ENCODE measurements at regions not wholly inside any gene's neighbourhood (a gene's known extent, or its start where the extent isn't known, plus 50 kb on each side); places are given as distances from the start of the nearest gene placed in this dataset.

DNA sequence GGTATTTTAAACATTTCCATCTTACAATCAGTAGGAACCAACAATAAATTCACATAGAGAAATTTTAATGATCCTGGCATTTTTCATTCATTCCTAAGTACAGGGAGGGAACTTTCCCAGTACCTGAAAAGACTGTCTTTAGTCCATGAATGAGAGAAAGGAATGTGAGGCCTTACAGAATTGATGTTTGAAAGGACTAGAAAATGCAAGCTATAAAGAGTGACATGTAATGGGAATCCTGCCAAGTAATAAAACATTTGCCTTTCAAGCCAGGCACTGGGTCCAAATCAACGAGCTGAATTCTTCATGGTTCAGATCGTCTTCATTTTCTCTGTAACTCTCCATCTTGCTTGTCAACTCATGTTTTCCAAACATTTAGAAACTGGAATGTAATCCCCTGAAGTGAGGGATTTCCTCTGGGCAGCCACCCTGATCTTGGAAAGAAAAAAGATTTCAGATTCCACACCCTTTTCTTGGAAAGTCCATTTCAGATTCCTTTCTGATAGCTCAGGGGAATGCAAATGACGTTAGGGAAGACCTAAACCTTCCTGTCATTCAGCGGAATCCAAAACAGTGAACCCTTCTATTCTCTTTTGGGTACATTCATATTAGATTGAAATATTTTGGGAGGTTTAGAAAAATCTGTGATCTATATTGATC lies 315.8 kb downstream of the SH3GL2 start:
- DNase-seq: no peak

DNA sequence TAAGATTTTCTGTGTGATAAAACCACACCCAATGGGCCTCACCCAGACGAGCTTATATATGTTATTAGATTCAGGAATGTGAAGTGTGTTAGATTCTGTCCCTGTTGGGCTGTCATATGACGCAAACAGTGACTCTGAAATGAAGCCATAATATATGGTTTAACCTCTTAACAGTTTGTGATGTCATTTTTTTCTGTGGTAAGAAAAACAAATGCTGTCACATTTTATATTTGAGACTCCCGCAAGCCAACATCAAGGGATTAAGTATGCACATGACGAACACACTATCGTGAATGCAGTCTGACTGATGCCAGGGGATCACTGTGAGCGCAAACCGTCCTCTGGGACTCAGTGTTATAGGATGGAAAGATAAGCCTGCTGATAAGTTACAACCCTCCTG lies 321.7 kb downstream of the SH3GL2 start:
- DNase-seq: no peak

DNA sequence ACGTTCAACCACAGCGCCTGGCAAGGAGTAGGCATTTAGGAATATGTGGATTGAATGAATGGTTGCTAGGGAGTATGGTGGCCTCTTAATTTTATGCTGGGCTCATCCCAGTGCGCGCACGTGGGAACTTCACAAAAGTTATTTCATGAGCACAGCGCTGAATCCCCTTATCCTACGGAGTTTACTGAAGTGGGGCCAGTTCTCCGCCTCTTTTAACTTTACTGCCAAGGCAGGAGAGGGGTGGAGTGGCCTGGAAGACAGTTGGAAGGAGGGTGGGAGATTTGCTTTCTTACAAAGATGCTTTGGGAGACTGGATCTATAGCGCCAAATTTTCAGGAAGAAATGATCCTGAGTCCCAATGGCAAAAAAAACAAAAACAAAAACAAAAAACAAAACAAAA lies 326.5 kb downstream of the SH3GL2 start:
- peak; percentile 80 for DNase-seq

DNA sequence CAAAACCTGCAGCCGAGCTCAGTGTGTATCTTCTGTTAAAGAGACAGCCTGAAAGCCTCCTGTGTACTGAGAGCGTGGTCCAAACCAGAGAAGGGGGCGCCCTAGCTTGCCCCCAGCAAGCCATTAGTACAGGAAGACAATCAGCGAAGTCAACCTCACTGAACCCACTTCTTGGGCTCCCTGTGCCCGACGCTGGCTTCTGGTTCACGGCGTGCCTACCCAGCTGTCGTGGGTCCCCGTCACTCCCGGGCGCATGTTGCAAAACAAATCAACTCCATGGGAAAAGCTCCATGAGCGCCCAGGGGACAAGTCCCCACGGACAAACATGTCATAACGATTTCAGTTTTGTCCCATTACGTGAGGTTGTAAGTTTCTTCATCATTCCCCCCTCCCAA lies 326.9 kb downstream of the SH3GL2 start:
- DNase-seq: no peak

DNA sequence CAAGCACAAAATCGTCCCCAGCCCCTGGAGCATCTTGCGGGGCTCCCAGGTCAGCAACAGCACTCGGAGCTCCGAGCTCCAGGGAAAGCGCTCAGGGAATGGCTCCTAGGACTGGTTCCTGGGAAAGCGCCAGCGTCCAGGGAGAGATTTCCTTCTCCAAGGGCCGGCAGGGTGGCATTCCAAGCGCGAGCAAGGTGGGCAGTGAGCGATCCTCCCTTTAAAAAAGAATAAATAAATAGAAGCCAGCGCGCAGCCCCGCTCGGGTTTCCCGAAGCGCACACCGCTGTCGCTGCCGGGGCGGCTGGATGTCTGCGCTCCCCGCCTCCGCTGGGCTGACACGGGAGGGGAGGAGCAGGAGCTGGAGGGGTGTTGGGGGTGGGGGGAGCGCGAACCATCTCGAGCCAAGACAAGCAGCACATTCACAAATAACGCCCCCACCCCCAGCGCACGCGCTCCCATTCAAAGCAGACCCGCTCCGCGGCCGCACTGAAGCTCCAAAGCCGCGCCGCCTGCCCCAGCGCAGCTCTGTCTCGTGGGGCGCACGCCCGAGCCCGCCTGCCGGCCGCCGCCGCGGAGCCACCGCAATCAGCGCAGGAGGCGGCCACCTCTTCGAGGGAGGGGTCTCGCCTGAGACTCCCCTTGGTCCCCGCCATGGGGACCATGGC lies 327.4 kb downstream of the SH3GL2 start:
- DNase-seq: peak; percentile 75

DNA sequence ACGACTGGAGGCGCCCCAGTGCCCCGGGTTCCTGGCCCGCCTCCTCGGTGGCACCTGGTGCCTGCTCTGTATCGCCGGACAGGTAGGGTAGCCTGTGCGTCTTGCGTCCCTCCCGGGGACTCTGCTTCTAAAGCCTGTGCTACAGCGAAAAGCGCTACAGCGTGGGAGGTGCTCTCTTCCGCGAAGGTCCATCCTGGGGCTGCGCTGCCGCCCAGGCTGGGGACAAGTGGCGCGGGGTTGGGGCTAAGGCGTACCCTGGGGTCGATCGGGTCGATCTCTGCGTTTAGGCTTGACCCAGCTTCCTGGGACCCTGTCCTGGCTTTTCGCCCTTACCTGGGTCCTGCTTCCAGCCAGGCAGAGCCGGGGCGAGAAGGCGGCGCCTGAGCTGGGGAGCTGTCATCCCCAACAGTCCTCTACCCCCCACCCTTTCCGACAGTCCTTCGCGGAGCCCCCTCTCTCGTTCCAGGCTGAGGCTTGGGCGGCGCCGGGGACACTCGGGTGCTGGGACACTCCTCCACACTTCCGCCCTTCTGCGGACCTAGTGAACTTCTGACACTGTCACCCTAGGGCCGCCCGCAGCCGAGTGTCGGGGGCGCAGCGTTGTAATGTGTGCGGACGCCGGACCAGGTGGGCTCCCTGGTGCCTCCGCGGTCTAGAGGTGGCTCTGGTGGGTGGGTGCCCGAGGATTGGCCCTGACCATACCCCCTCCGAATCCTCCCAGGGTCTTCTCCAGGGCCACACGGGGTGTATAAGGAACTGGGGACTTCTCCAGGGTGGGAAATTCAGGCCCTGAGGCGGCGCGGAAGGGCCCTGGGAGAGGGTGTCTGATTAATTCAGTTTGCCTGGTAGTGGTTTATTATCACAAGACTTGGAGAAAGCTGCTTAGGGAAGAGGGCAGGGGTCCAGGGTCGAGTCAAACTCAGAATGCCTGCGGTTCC lies 328.2 kb downstream of the SH3GL2 start:
- DNase-seq: peak; percentile 41

DNA sequence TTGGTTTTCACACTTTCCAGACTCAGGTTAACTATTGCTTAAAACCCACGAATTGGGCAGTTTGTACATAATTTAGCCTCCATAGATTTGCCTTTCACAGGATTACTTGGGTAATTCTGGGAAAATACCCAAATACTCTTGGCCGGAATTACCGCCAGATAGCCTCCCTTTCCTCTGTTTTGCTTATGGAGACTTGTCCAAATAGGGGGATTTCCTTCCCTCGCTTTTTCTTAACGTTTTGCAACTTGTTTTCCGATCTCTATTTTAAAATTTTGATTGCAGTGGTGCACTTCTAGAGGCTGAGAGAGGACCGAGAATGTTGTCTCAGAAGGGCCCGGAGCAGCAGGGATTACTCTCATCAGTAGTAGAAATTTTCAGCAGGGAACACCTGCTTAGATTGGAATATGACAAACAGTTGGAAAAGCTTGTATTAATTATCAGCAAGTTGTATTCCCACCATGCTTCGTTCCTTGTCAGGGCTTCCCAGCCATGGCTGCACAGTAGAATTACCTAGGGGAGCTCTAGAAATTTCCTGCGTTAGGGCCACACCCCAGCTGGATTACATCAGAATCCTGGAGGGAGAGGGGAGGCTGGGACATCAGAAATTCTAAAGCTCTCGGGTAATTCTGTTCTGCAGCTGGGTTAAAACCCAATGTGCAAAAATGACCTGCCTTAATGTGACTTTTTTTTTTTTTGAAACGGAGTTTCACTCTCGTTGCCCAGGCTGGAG lies 329.1 kb downstream of the SH3GL2 start:
- DNase-seq: peak; percentile 45

DNA sequence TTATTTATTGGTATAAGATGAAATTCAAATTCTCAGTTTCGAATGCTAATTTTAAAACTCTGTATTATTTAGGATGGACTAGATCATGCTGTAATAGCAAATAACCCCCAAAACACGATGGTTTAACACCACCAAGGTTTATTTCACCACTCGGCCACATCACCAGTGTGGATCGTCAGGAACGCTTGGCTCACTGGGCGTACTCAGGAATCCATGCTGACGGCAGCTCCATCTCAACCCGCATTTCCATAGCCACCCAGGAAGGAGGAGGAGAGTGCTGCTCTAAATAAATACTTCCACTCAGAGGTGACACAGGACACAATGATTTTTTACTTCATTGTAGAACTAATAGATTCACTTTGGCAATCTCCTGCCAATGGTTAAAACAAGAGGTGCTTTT lies 347.4 kb downstream of the SH3GL2 start:
- no peak for DNase-seq

DNA sequence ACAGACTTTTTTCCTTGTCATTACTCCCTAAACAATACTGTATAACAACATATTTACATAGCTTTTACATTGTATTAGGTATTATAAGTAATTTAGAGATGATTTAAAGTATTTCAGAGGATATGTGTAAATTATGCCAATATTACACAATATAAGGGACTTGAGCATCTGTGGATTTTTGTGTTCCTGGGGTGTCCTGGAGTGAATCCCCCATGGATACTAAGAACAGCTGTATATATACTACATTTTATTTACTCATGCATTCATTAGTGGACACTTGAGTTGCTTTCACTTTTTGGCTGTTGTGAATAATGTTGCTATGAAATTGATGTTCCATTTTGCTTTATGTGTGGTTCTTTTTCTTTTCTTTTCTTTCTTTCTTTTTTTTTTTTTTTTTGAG lies 348.8 kb downstream of the SH3GL2 start:
- DNase-seq: no peak

DNA sequence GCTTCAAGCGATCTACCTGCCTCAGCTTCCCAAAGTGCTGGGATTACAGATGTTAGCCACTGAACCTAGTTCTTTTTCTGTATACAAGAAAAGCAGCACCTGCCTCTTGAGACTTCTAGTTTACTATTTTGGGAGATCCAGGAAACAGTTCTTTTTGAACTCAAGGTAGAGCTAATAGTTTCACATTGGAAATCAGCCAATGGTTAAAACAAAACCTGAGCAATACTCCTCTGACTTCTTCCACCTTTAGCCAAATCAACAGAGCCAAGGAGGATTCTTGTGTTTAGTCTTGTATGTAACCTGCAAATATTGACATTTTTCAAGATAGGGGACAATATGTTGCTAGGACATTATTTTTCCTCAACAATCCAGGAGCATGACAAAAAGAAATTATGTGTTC lies 349.4 kb downstream of the SH3GL2 start:
- DNase-seq: no peak

DNA sequence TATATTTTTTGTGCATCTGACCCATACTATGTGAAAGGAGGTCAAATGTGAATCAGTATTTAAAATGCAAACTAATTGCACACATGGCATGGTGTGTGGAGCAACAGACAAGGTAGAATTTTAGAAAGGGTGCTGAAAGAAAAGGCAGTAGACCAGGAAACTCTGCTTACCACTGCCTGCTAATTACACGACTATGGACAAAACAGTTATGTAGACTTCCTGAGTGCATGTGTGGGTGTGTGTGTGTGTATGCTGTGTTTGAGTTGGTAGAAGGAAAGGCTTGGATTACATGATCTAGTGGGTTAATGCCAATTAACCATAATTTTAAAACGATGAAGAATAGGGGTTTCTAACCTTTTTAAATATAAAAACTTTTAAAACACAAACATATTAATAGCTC lies 349.9 kb downstream of the SH3GL2 start:
- no peak for DNase-seq

DNA sequence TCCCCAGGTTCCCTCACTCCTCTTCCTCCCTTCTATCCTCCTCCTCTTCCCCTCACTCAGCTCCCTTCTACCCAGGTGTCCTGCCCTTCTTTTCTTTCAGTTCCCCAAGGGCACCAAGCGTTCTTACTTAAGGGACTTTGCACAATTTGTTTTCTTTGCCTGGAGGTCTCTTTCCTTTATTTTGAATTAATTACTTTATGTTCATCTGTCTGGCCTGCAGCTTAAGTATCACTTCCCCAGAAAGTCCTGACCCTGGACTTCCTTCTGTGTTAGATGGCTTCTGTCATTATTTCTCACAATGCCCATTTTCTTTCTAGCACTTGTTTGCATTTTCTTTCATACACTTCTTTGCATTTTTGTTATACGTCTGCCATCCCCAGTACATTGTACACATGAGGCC lies 350.6 kb downstream of the SH3GL2 start:
- DNase-seq: no peak

DNA sequence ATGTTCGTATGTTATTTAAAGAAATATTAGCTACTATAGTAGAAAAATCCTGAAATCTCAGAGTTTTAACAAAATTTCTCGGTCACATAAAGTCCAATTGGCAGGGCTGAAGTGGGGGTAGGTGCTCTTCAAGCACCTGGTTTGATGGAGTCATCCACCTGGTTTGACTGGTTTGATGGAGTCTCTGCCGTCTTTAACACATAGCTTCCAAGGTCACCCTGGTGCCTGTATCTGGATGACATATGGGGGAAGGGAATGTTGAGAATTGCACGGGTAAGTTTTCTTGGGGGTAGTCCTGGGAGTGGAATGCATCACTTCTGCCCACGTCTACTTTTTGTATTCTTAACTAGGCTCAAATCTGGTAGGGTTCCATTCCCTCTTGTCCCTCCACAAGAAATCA lies 351.2 kb downstream of the SH3GL2 start:
- no peak for DNase-seq

DNA sequence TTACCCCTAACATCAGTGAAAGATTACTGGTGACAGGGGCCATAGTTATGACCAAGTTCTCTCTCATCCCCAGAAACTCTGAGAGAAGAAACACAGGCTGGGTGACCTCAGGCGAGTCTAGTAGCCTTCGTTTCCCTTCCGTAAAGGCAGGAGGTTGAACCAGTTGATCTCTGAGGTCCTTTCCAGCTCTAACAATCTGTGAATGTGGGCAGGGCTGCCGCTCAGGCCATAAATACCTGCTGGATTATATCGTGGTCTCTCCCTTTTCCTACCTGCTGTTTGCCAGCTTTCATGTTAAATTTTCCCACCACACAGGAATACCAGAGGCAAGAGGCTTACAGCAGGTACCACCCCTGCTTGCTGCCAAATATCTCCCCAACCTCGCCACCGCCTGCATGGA lies 357.5 kb downstream of the SH3GL2 start:
- no peak for DNase-seq

DNA sequence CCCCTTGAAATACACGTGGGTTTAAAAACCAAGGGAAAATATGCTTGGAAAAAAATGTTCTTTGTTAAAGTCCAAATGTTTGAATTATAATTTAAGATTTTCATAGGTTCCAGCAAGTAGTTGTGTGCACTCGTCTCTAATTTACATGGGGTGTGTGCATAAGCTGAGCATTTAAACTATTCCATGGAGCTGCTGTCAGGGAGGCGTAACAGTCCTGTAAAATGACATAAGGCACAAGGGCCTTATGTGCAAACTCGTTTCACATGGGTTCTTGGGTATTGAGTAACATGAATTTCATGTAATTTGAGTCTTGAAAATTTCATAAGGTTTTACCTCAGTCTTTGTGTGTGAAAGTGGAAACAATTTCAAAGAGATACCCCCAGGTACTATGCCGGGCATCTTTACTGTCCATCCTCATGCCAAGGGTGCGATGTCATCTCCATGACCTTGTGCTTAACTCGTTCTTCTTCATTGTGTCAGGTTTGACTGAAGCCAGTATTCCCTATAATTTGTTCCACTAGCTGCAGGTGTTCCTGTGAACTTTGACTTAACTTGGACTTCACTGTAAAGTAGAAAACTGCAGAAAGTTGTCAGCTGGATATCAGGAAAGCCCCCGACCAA lies 359.3 kb downstream of the SH3GL2 start:
- DNase-seq: no peak

DNA sequence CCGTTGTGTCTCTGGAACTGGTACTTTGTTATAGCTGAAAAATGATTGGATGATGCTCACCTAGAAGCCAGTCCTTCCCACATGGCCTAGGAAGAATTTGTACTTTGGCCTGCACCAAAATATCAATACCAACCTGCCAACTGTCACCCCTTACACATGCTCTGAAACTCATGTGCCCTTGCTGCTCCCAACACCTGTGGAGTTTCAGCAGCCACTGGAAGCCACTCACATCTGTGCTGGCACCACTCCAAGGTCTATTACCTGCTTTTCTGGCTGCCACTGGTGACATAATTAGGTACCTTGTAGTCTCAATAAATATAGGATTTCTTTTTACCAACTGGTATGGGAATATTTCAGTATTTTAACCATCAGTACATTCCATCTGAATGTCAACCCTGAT lies 363.6 kb downstream of the SH3GL2 start:
- no peak for DNase-seq

DNA sequence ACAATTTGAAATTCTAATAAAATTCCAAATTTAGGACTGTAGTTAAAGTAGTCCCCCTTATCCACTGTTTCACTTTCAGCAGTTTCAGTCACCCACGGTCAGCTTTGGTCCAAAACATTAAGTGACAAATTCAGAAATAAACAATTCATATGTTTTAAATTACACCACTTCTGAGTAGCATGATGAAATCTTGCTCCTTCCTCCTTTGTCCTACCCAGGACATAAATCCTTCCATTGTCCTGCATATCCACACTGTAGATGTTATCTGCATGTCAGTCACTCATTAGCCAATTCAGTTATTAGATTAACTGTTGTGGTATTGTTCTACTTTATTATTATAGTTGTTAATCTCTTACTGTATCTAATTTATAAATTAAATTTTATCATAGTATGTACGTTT lies 376.5 kb downstream of the SH3GL2 start:
- DNase-seq: no peak

DNA sequence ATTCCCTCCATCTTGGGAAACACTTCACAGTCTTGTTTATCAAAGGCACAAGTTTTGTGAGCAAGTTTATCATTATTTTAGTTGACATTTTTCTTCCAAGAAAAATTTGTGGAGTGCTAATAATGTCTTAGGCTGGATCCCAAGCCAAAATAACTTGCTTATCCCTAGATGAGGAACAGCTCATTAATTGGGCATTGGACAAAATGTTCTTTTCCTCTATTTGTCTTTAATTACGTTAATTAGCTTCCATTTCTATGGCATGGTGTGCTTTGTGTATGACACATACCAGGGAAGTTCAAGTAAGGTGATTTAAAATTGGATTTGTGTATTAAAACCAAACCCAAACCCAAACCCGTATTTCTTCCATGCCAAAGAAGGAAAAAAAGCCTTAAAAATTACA lies 379.5 kb downstream of the SH3GL2 start:
- DNase-seq: no peak

DNA sequence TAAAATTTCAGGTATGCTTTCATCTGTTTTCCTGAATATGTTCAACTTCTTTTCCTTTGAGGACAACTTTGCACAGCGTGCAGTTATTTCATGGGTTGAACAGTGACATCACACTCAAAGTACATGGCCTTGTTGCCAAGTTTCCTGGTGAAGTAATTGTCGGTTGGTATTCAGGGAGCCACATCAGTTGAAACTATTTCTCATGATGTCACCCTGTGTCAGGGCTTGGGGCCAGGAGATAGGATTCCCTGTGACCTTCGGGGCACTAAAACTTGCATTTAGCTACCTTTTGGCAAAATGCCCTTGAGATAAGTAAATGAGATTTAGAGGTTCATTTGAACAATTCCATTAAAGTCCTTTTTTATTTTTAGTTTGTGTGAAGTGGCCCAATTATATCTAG lies 383.9 kb downstream of the SH3GL2 start:
- no peak for DNase-seq

DNA sequence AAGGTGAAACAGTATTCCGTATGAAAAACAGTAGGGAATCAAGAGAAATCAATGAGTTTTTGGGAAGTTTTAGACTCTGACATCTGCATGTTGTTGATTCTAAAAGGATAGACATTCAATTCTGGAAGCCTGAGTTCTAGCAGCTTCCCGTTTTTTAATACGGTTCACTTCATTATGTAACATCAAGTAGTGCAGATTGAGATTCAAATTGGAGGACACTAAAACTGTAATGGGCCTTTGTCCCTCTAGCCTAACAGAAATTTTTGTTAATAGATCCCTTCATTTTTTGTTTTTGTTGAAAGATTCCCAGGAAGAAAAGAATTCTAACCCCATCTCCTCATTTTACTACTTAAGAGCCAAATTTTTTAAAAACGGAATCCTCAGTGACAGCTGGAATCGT lies 384.6 kb downstream of the SH3GL2 start:
- DNase-seq: no peak

DNA sequence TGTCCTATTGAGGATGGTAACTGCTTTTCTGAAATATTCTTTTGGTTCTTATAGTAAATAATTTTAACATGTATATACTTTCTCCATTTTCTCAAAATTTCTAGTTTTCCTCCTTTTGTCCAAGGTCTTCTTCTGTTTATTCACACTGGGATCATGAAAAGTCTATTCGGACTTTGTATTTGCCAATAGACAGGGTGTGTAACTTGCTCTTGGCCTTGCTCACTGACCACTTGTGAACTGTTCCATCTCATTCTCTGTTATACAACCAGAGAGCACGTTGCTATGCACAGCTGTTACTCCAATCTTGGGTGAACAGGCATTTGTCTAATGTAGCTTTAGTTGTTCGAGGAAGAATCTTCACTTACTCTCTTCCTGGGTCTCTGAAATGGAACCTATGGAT lies 388.9 kb downstream of the SH3GL2 start:
- no peak for DNase-seq

DNA sequence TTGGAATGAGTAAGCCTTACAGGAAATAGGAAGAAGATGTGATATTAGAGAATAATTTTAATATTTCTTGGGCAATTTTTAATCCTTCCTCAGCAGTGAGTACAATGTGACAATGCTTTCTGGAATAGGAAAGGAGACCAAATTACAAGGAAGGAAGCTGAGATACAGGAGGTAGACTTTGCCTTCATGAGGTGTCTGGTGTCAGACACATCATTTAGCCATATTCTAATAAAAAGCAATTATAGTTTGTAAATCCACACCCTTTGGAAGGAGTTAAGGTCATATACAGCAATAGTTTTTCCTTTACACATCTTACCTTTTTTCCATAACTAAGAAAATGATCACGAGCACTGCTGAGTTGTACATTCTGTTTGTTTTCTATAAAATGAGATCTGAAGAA lies 390.4 kb downstream of the SH3GL2 start:
- DNase-seq: no peak

DNA sequence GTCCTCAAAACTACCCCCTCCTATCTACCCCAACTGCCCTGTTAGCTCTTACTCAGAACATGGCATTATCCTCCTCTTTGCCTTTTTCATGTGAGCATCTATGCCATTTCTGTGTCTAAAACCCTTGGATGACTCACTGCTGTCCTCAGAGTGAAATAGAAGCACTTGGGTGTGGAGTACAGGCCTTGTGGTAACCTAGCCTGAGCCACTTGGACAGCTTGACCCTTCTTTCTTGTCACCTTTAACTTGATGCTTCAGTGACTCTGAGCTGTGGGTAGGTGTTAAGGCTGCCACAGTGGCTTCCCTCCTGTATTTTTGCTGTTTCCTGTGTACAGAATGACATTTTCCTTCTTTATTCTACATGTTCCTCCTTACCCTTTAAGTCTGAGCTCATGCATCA lies 391.4 kb downstream of the SH3GL2 start:
- DNase-seq: no peak

All from right hindlimb (tissue), 1 donor.